HG02981 (cell line): ENCODE measurements at regions not wholly inside any gene's neighbourhood (a gene's known extent, or its start where the extent isn't known, plus 50 kb on each side); places are given as distances from the start of the nearest gene placed in this dataset.
"Not testable (repeated sequence)": the region's sequence is repeated elsewhere in the genome, so short reads cannot be mapped to it uniquely, and the experiment has no call there.

Experiments used
- ATAC-seq: cut with Tn5 transposase; IDR thresholded peaks from one replicate; pipeline ENCODE4 v1.9.1; 2021; ENCODE audit warnings: mild to moderate bottlenecking, moderate library complexity; ENCODE audit not compliant: unreplicated experiment

- no peak for ATAC-seq
Observed at GRCh38 chr5:114146398-114146797, 215.5 kb upstream of the KCNN2 start.

GRCh38 chr5:114148253-114148652 lies 213.6 kb upstream of the KCNN2 start:
- no peak for ATAC-seq

- not testable (repeated sequence) for ATAC-seq
Observed at GRCh38 chr5:114148728-114149127, 213.1 kb upstream of the KCNN2 start.

DNA sequence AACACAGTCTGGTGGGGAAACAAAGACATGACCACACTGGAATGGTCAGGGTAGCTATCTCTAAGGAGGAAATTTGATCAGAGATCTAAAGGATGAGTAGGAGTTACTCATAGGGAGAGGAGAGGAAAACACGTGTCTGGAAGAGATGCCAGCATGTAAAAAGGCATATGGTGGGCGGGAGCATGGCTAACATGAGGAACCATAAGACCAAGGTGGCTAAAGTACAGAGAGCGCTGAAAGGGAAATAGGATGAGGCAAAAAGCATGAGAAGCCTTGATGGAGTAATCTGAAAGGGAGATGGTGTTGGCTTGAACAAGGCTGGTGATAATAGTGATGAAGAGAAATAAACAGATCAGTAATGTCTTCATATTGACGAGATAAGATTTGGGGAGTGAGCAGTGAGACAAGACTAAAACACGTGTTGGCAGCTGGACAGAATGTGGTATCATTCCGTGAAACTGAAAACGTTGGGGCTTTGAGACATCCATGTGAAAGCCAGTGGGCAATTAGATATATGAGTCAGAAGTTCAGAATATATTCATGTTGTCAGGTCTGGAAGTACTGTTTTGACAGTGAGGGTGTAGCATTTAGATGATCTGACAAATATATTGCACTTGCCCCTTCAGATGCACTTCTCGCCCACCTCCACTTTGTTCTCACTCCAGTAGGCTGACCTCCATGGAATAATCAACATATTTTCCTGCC lies 209.1 kb upstream of the KCNN2 start:
- ATAC-seq = no peak

DNA sequence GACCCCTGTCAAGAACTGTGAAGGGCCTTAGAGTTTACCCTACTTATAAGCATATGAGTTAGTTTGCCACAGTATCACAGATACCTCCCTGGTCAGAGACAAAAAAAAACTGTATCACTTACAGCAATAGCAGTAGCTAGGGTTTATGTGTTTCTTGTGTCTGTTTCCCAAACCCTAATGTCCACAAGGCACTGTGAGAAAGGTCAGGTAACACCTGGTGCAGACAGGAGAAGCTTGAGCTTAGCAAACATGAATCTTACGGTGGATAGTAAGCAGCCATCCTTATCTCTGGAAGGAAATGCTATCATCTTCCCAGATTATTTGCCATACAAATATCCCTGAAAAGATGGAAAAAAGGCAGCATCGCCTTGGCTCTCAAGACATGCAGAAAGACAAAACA lies 208.5 kb upstream of the KCNN2 start:
- no peak for ATAC-seq

- ATAC-seq = no peak
Observed at GRCh38 chr5:114153833-114154232, 208.0 kb upstream of the KCNN2 start.

DNA sequence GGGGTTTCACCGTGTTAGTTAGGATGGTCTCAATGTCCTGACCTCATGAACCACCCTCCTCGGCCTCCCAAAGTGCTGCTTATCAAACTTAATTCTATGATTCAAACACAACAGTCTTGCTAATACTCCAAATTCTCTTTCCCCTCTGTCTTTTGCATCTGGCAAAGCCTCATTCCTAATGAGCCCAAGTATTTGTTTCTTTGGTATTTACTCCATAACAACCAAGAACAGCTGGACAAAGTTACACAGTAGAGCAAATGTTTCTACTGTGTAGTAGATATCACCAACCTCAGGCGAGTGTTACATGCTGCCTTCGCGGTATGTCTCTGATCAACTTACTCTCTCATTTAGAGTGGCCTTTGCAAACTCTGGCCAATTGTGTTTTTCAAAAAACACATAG lies 195.8 kb upstream of the KCNN2 start:
- no peak for ATAC-seq

GRCh38 chr5:114174131-114174530 lies 187.7 kb upstream of the KCNN2 start:
- no peak for ATAC-seq

DNA sequence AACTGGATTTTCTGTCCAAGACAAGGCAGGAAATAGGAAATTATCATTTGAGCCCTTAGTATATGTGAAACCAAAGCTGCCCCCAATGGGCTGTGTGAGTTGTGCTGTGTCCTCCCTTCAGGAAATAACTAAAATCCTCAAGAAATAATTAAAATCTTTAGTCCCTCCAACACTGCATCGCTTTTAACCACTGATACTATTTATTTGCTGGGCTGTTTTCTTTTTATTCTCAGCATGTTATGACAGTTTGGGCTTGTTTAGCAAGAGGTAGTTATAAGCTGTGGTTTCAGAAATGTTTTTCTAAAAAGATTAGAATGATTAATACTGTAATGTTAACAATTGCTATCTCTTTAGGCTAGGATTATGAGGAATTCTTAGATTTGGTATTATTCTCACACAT lies 187.0 kb upstream of the KCNN2 start:
- no peak for ATAC-seq

DNA sequence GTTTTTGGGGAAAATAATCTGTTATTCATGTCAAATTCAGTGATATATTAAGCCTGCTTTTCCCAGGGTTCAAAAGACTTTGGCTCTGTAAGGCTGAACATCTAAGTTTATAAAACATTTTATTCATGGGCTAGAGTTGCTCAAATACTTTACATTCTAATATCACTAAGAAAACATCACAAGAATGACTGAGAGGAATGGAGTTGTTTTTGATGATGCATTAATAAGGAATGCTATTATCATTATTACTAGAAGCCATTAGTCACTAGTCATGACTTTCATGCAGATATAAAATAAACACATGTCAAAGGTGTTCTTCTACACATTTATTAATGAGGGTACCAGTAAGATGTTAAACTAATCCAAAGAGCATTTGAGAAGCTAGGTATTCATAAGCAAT lies 185.5 kb upstream of the KCNN2 start:
- ATAC-seq = no peak

DNA sequence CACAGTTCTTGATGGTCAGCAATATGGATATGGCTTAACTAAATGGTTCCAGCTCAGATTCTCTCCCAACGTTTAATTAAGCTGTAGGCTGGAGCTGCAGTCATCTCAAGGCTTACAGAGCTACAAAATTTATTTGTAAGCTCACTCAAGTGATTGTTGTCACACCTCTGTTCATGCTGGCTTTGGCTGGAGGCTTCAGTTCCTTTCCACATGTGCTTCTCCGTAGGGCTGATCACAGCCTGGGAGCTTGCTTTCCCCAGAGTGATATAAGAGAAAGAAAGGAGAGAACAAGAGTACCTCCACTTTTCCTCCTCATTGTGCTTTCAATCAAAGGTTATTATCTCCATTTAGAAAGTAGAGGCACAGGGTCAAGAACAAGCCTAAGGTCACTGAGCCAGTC lies 182.7 kb upstream of the KCNN2 start:
- ATAC-seq = no peak

DNA sequence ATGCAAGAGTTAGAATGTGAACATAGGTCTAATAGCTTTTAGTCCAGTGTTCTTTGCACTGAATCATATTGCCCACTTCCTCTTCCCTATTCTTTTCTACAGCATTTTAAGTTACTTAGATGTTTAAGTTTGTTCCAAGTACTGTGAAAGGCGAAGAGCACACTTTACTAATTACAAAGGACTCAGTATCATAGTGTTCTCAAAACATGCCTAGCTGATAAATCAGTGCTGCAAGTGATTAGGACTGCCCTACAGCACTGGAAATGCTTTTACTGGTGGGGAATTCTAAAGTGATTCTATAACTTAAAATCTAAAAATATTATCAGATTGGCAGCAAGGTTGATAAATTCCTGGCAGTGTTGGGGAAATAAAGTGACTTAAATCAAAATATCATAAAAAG lies 177.9 kb upstream of the KCNN2 start:
- no peak for ATAC-seq

GRCh38 chr5:114185274-114185673 lies 176.6 kb upstream of the KCNN2 start:
- ATAC-seq = no peak

DNA sequence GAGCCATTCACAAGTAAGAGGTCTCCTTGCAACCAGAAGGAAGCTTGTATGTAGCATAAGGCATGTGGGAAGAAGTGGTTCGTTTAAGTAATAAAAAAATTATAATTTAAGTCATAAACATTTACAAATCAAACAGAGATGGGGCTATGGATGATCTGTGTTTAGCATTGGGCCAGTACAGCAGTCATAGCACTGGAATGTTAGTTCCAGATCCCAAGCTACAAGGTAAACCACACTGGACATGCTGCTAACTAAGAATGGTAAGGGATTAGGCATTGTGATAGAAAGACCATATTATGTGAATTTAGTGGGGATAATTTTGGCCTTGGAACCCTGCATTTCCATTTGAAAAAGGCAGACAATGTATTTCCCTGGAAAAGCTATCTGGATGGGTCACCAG lies 170.4 kb upstream of the KCNN2 start:
- ATAC-seq = no peak

DNA sequence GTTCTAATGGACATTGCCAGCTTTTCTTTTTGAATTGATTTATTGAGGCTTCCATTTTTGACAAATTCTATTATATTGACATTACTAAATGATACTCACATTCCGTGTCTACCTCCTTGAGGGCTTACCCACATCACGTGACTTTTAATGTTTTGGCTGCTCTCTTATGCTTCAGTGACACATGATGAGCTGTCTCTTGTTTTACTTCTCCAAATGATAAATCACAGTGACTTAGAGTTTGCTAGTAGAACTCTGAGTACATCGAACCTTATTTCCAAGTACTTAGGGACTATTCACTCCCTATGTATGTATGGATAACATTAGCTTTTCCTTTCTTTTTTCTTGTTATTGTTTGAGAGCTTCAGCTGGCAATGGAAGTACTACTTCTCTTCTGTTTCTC lies 169.8 kb upstream of the KCNN2 start:
- no peak for ATAC-seq

DNA sequence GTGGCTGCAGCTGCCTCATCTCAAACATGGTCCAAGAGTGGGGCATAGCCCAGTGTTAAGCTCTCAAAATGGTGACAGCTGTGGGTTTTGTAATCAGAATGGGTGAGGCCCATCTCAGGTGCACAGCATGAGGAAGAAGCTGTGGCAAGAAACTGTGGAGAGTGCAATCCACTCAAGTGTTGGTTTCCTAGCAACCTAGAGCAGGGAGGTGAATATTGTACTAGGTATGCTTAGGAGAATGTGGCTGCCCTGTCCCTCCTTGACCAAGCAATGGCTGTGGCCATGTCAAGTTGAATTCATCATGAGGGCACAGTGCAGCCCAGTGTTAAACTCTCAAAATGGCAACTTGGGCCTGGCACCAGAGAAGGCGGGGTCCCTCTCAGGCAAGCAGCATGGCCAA lies 160.5 kb upstream of the KCNN2 start:
- no peak for ATAC-seq

DNA sequence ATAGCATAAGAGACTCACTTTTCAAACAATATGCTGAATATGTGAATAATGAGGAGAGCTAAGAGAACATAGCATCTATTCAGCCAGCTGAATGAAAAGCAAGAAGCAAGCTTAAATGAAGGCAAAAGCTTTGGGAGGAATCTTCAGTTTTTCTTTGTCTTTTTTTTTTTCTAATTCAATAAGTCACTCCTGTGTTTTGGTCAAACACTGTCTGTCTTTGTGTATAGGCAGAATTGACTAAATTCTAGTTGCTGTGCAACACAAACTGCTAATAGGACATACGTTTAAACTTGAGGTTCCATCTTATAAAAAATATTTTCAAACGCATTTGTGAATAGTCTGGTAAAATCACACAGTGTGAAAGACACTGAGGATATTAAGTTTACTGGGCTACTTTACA lies 156.9 kb upstream of the KCNN2 start:
- no peak for ATAC-seq

GRCh38 chr5:114206640-114207039 lies 155.2 kb upstream of the KCNN2 start:
- ATAC-seq = no peak

DNA sequence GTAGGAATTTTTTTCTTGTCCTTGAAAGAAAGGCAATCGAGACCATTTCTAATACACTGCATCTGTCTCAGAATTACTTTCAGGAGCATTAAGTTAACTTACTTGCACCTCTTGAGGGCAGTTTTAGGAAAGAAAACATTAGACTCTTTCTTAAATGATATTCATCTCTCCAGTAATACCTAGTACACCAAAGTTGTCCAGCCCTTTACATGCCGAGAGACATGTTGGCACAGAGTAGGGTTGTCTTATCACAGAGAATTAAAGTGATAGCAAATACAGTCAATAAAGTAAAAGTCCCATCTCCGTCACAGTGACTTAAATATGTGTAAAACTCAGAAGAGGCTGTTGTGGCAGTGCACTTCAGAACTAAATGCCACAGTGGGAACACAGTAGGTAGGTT lies 154.3 kb upstream of the KCNN2 start:
- no peak for ATAC-seq

GRCh38 chr5:114208120-114208519 lies 153.8 kb upstream of the KCNN2 start:
- ATAC-seq = no peak

DNA sequence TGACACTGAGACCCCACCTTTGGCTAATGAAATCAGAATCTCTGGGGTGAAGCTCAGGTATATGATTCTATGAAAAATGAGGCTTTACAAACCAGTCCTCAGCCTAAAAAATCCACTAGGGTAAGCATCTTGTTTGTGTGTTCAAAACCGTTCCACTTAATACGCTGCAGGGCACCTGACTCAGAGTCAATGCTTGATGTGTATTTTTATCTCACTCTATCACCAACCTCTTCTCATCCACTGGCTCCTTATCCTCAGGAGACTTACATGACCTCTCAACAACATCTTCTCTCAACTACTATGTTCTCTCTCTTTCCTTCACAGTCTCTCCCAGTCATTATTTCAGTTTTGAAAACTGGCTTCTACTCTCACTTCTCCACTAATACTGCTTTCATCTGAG lies 153.3 kb upstream of the KCNN2 start:
- ATAC-seq = no peak

DNA sequence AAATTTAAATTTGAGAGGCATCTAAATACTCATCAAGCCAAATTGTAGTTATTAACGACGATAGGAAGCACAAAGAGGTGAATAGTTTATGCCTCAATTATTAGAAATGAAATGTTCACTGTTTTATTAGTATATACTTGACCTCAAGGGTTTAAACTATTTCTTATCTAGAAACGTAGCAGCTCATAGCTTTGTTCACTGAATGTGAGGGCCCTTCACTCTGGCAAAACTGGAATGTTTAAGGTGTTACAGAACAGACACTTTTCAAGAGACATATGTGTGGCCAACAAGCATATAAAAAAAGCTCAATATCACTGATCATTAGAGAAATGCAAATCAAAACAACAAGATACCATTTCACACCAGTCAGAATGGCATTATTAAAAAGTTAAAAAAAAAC lies 151.2 kb upstream of the KCNN2 start:
- ATAC-seq = no peak

DNA sequence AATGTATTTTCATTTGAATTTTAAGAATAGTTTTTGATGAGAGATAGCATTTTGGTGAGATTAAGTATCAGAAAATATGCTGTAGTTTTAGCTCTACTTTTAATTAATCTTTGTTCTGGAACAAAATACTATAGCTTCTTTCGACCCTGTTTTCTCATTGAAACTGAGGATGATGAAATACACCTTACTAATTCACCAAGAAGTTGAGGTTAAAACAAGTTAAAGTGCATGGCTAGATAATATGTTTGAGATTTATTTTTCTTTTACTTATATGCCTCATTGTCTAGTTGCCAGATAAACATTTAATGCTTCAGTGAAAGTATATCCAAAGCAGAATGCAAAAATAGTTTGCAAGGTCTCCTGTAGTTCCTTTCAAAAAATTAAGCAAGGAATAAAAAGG lies 140.1 kb upstream of the KCNN2 start:
- ATAC-seq = no peak
